Left ventricle myocardium inferior (tissue), 1 donor: ENCODE measurements at regions not wholly inside any gene's neighbourhood (a gene's known extent, or its start where the extent isn't known, plus 50 kb on each side); places are given as distances from the start of the nearest gene placed in this dataset.

Source experiments
- DNase-seq: peaks from one replicate; pipeline ENCODE4 v3.0.0-alpha.2; 2020
- H3K27ac ChIP-seq: fragments of 200-600 bp; replicated peaks from 2 replicates; pipeline ENCODE4 v1.8.0; 2021
- H3K27me3 ChIP-seq: fragments of 200-600 bp; 2 replicates; pipeline ENCODE4 v1.8.0; 2021; ENCODE audit warnings: low read depth
- H3K36me3 ChIP-seq: fragments of 200-600 bp; 2 replicates; pipeline ENCODE4 v1.8.0; 2021
- H3K4me1 ChIP-seq: fragments of 200-600 bp; 2 replicates; pipeline ENCODE4 v1.8.0; 2021
- H3K4me3 ChIP-seq: fragments of 200-600 bp; 2 replicates; pipeline ENCODE4 v1.8.0; 2021; ENCODE audit warnings: mild to moderate bottlenecking, moderate library complexity
- H3K9me3 ChIP-seq: fragments of 200-600 bp; replicated peaks from 2 replicates; pipeline ENCODE4 v1.8.0; 2021
- CTCF ChIP-seq: fragments of 200-600 bp; IDR thresholded peaks from 2 replicates; pipeline ENCODE4 v1.8.0; 2021; ENCODE audit warnings: antibody characterized with exemption, mild to moderate bottlenecking, borderline replicate concordance
- intact Hi-C: fragments of 100-400 bp; cut with micrococcal nuclease; formaldehyde crosslinking; loops from one replicate; pipeline ENCODE4 v1.11.0; 2022
- donor health status: DM: no; HTN: yes; CAD: no; lungs with severe emphysema.

DNA sequence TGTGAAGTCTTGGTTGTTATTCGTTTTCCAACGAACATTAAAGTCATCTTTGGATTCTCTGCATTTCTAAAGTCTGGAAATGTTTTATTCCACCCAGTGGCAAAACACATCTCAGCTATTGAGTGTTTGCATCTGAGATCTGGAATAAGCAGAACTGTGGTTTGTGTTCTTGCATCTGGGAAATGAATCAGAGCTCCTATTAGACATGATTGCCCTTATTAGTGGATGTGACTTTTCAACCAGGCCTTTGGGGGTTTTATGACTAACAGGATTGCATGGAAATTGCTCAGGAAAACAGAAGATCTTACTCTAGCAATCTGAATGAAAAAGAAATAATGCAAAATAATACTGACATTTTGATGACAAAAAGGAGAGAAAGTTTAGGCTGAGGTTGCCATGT is 488.8 kb downstream of the IRS2 start:
- intact Hi-C loops, result no loop called here

GRCh38 chr13:109293166-109293565 is 493.2 kb downstream of the IRS2 start:
- H3K4me1 ChIP-seq, result peaks cover 4% of the 10 kb centered on the region
- no peak overlapping the region for H3K27ac ChIP-seq
- no peak overlapping the region for H3K4me3 ChIP-seq
- no peaks in the 10 kb centered on the region for H3K27me3 ChIP-seq
- no peaks in the 10 kb centered on the region for H3K36me3 ChIP-seq
- no peak for TF ChIP-seq CTCF
- no peaks in the 10 kb centered on the region for H3K9me3 ChIP-seq
- intact Hi-C loops, result no loop called here
- no peak for DNase-seq

More for the DNA sequence above, 488.8 kb downstream of the IRS2 start:
- Histone ChIP-seq H3K36me3 (no peaks in the 10 kb centered on the region), H3K4me1 (no peaks in the 10 kb centered on the region), H3K9me3 (no peaks in the 10 kb centered on the region), H3K4me3 (no peak overlapping the region), H3K27me3 (no peaks in the 10 kb centered on the region), H3K27ac (no peak overlapping the region)
- TF ChIP-seq CTCF, result no peak
- no peak for DNase-seq

GRCh38 chr13:109288151-109288709 is 498.2 kb downstream of the IRS2 start:
- no peaks in the 10 kb centered on the region for H3K36me3 ChIP-seq
- DNase-seq, result no peak
- no peak overlapping the region for H3K4me3 ChIP-seq
- H3K4me1 ChIP-seq, result peaks cover 8% of the 10 kb centered on the region
- no peak for TF ChIP-seq CTCF
- H3K27me3 ChIP-seq, result no peaks in the 10 kb centered on the region
- H3K9me3 ChIP-seq, result no peaks in the 10 kb centered on the region
- no peak overlapping the region for H3K27ac ChIP-seq
- intact Hi-C loops, result no loop called here

- Histone ChIP-seq H3K9me3 (no peaks in the 10 kb centered on the region), H3K36me3 (no peaks in the 10 kb centered on the region), H3K4me3 (no peak overlapping the region), H3K27me3 (no peaks in the 10 kb centered on the region), H3K4me1 (peaks cover 8% of the 10 kb centered on the region), H3K27ac (no peak overlapping the region)
- intact Hi-C loops, result no loop called here
- no peak for DNase-seq
- no peak for TF ChIP-seq CTCF
Measured at GRCh38 chr13:109287553-109287952, 498.8 kb downstream of the IRS2 start.

DNA sequence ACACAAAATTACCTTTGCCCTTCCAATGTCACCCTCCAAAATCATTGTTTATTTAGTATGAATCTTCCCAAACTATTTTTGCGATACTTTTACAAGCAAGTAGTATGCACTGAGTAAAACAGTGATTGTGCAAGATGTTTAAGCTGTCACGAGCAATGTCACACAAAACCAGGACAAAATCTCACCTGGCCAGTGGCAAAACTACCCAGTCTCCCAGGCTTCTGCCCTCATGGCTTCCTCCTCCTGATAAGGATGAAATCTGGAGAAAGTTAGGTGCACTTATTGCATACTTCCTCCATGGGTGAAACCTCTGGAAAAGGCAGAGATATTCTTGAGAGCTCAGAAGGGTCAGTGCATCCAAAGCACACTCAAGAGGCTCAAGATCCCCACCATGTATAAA is 500.8 kb downstream of the IRS2 start:
- Histone ChIP-seq H3K27me3 (no peaks in the 10 kb centered on the region), H3K9me3 (no peaks in the 10 kb centered on the region), H3K36me3 (no peaks in the 10 kb centered on the region), H3K27ac (no peak overlapping the region), H3K4me3 (no peak overlapping the region), H3K4me1 (peaks cover 23% of the 10 kb centered on the region)
- DNase-seq, result no peak
- intact Hi-C loops, result no loop called here
- no peak for TF ChIP-seq CTCF
